AG04450 (cell line): ENCODE measurements at regions not wholly inside any gene's neighbourhood (a gene's known extent, or its start where the extent isn't known, plus 50 kb on each side); places are given as distances from the start of the nearest gene placed in this dataset.

Source experiments
- CTCF ChIA-PET: fragments of 300-600, 350-600 bp; formaldehyde crosslinking; extraction: SDS; loops from one replicate; lab custom pipeline; 2022; ENCODE audit warnings: antibody characterized with exemption, inconsistent platforms; lab: Charles Lee
- POLR2A ChIA-PET: fragments of 350-600 bp; formaldehyde crosslinking; extraction: SDS; loops from one replicate; lab custom pipeline; 2021; ENCODE audit warnings: antibody characterized with exemption, inconsistent platforms; lab: Yijun Ruan, JAX
- DNase-seq: peaks from one replicate; pipeline ENCODE4 v3.0.0-alpha.2; 2011; ENCODE audit warnings: low read depth, low spot score
- H3K27ac ChIP-seq: one replicate; pipeline ENCODE4 v1.5.1; 2012; ENCODE audit warnings: low read depth, low read length, control low read depth
- H3K27me3 ChIP-seq: one replicate; pipeline ENCODE4 v1.6.0; 2012; ENCODE audit warnings: low read length; ENCODE audit not compliant: control insufficient read depth, insufficient read depth
- H3K4me3 ChIP-seq: 2 replicates; pipeline ENCODE4 v1.5.1; 2011; ENCODE audit warnings: mild to moderate bottlenecking, low read depth, low read length, control low read depth
- H3K9me3 ChIP-seq: 2 replicates; pipeline ENCODE4 v1.5.1; 2012; ENCODE audit warnings: low read length; ENCODE audit not compliant: control insufficient read depth, insufficient read depth
- CTCF ChIP-seq: IDR thresholded peaks from 2 replicates; pipeline ENCODE4 v1.5.1; 2011; ENCODE audit warnings: low read depth, low read length, control low read depth, inconsistent platforms

DNA sequence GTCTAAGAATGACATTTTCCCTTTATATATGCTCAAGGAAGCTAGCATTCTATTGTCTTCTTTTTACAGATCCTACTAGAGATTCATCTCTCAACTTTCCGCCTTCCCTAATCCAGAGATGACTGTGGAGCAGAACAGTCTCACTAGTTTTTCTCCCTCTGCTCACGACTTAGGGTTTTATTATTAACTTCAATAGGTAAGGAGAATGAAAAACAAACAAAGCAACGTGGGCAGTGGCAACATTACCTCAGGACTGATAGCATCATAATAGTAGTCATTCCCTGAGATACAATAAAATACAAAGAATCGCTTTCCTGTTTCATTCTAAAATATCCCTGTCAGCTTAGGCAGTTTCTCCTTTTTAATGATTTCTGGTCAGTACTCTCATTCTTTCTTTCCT, 154.3 kb upstream of the PLAAT1 start:
- no peaks in the 10 kb centered on the region for H3K27me3 ChIP-seq
- H3K27ac ChIP-seq = no peak overlapping the region
- ChIA-PET POLR2A (no interaction called here), CTCF (no interaction called here)
- no peak for TF ChIP-seq CTCF
- DNase-seq = no peak
- H3K9me3 ChIP-seq = no peaks in the 10 kb centered on the region
- H3K4me3 ChIP-seq = no peak overlapping the region

- no peaks in the 10 kb centered on the region for H3K9me3 ChIP-seq
- ChIA-PET POLR2A (no interaction called here), CTCF (no interaction called here)
- H3K27me3 ChIP-seq = no peaks in the 10 kb centered on the region
- no peak for TF ChIP-seq CTCF
- no peak overlapping the region for H3K27ac ChIP-seq
- DNase-seq = no peak
- no peak overlapping the region for H3K4me3 ChIP-seq
Observed at GRCh38 chr3:193087336-193087735, 153.7 kb upstream of the PLAAT1 start.

- POLR2A ChIA-PET = no interaction called here
- H3K27ac ChIP-seq = no peak overlapping the region
- CTCF ChIA-PET = no interaction called here
- no peak for DNase-seq
- H3K27me3 ChIP-seq = no peaks in the 10 kb centered on the region
- no peak for TF ChIP-seq CTCF
- H3K9me3 ChIP-seq = no peaks in the 10 kb centered on the region
- H3K4me3 ChIP-seq = no peak overlapping the region
Observed at GRCh38 chr3:193095366-193095765, 145.7 kb upstream of the PLAAT1 start.

DNA sequence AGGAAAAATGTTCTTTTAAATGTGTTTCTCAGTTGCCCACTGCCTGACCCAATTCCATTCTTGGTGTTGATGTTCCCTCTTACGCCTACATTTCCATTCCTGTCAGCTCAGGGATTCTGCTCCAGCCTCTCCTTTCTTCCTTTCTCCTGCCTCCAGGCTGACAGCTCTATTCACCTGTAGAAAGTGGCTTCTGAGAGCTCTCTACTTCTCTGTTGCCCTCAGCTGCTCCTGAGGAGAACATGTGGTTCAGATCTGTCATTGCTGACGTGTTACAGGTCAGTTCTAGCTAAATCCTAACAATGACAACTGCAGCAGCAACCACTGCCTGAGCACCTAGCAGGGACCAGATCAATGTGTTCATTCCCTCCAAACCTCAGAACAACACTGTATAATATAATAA, 144.9 kb upstream of the PLAAT1 start:
- no peak for TF ChIP-seq CTCF
- H3K27ac ChIP-seq = no peak overlapping the region
- ChIA-PET CTCF (no interaction called here), POLR2A (no interaction called here)
- no peaks in the 10 kb centered on the region for H3K27me3 ChIP-seq
- DNase-seq = no peak
- H3K4me3 ChIP-seq = no peak overlapping the region
- no peaks in the 10 kb centered on the region for H3K9me3 ChIP-seq

DNA sequence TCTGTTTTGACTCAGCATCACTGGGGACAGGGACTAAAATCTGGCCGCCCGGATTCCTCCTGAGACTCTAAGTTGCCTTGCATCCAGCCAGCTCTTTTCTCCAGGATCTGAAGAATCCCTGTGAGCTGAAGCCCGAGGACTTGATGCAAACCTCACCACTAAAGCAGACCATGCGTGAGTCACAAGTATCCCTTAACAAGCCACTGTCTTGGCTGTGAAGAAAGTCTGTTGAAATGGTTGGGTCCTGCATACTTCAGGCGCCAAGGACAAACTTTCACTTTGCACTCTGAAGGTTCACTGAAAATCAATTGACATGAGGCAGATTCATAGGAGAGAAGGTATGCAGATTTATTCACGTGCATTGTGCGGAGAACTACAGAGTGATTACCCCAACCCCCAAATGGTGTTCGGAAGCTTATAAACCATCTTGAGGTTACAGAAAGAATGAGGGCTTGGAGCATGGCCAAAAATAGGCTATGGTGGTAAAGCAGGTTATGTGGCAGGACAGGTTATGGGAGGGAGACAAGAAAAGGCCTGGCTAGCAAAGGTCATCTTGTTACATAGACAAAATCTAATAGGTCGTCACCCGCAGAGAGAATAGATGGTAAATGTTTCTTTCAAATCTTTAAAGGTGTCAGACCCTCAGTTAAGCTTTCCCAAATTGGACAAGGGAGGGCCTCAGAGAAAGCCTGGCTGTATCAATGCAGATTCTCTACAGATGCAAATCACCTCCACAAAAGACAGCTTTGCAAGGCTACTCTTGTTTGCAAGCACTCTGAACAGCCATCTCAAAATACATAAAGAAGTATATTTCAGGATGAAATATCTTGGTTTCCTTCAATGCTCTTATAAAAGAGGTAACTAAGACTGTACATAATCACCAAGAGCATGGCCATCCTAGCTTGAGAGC, 126.3 kb upstream of the PLAAT1 start:
- TF ChIP-seq CTCF = no peak
- Histone ChIP-seq H3K27me3 (no peaks in the 10 kb centered on the region), H3K9me3 (no peaks in the 10 kb centered on the region), H3K27ac (no peak overlapping the region), H3K4me3 (no peak overlapping the region)
- ChIA-PET POLR2A (no interaction called here), CTCF (interaction anchor here (0.9 kb wide), 1 partner anchor 302 kb away, joined by 3 read pairs; no protein-coding TSS in a partner anchor)
- no peak for DNase-seq
